GM12878 (cell line): ENCODE measurements at regions not wholly inside any gene's neighbourhood (a gene's known extent, or its start where the extent isn't known, plus 50 kb on each side); places are given as distances from the start of the nearest gene placed in this dataset.

Experiments
- ATAC-seq: fragments of 200-7000 bp; cut with Tn5 transposase; 3 replicates; pipeline ENCODE4 v1.9.1; 2020; ENCODE audit warnings: mild to moderate bottlenecking, moderate library complexity
- BruUV-seq: library from RNA; stranded (reverse); fragments of 400-500 nt; replicated peaks from 2 replicates; lab custom pipeline; 2021; lab: Mats Ljungman, UMichigan
- CTCF ChIA-PET: fragments of 300-600 bp; sonication (Branson Sonifier 250); formaldehyde crosslinking; extraction: SDS; loops from one replicate; lab custom pipeline; 2021; ENCODE audit warnings: inconsistent platforms; lab: Yijun Ruan, JAX
- POLR2A ChIA-PET: fragments of 350-600 bp; formaldehyde crosslinking; extraction: SDS; loops from one replicate; lab custom pipeline; 2021; ENCODE audit warnings: inconsistent platforms; lab: Charles Lee
- RAD21 ChIA-PET: fragments of 300-600 bp; sonication (Branson Sonifier 250); formaldehyde crosslinking; loops from one replicate; lab custom pipeline; 2023; ENCODE audit warnings: antibody characterized with exemption; ENCODE audit not compliant: unreplicated experiment; lab: Charles Lee
- SMC1A ChIA-PET: fragments of 300-600 bp; sonication (Branson Sonifier 250); formaldehyde crosslinking; loops from one replicate; lab custom pipeline; 2023; ENCODE audit not compliant: unreplicated experiment, uncharacterized antibody; lab: Charles Lee
- DNase-seq: peaks from one replicate; pipeline ENCODE4 v3.0.0-alpha.2; 2011; ENCODE audit warnings: low read depth, low spot score
- FAIRE-seq: peaks from 3 replicates; lab custom pipeline; 2011; peaks lifted over from hg19 to GRCh38; lab: Jason Lieb, UNC
- H2AFZ ChIP-seq: 2 replicates; pipeline ENCODE4 v1.6.0; 2011; ENCODE audit warnings: low read depth, low read length, control low read depth; ENCODE audit not compliant: control insufficient read depth
- H3K27ac ChIP-seq: 2 replicates; pipeline ENCODE4 v1.5.1; 2011; ENCODE audit warnings: control low read depth; ENCODE audit not compliant: control insufficient read depth, insufficient read depth
- H3K27me3 ChIP-seq, 2 experiments: replicated peaks in 1 of 2; 2 replicates each; pipeline versions ENCODE4 v1.6.0 to v1.6.1; 2011; ENCODE audit warnings: low read length in 1 of 2; ENCODE audit not compliant: control insufficient read depth in 2 of 2, insufficient read depth in 2 of 2
- H3K36me3 ChIP-seq, 2 experiments: 2 replicates each; pipeline ENCODE4 v1.5.1; 2011; ENCODE audit warnings: low read length in 1 of 2; ENCODE audit not compliant: control insufficient read depth in 2 of 2, insufficient read depth in 2 of 2
- H3K4me1 ChIP-seq: 2 replicates; pipeline ENCODE4 v1.6.1; 2011; ENCODE audit warnings: mild to moderate bottlenecking, low read length, moderate library complexity, mixed read lengths; ENCODE audit not compliant: control insufficient read depth, insufficient read depth
- H3K4me2 ChIP-seq: 2 replicates; pipeline ENCODE4 v1.6.0; 2011; ENCODE audit warnings: control low read depth; ENCODE audit not compliant: control insufficient read depth, insufficient read depth
- H3K4me3 ChIP-seq: fragments of 200-600 bp; sonication (generic); 2 replicates; pipeline ENCODE4 v1.5.1; 2016
- H3K79me2 ChIP-seq: 2 replicates; pipeline ENCODE4 v1.6.0; 2011; ENCODE audit warnings: low read length; ENCODE audit not compliant: control insufficient read depth, insufficient read depth
- H3K9ac ChIP-seq: 2 replicates; pipeline ENCODE4 v1.8.0; 2011; ENCODE audit warnings: low read length, control low read depth, mixed read lengths; ENCODE audit not compliant: control insufficient read depth, insufficient read depth
- H3K9me3 ChIP-seq: replicated peaks from 3 replicates; pipeline ENCODE4 v1.5.1; 2011; ENCODE audit warnings: mild to moderate bottlenecking, low read length; ENCODE audit not compliant: control insufficient read depth, insufficient read depth
- H4K20me1 ChIP-seq: 2 replicates; pipeline ENCODE4 v1.6.0; 2011; ENCODE audit not compliant: control insufficient read depth, insufficient read depth
- CBX5 ChIP-seq: sonication (generic); IDR thresholded peaks from 2 replicates; pipeline ENCODE4 v1.6.1; 2016; ENCODE audit warnings: low read depth, moderate library complexity, mild to moderate bottlenecking, inconsistent platforms
- FOXK2 ChIP-seq: fragments of 450-650 bp; IDR thresholded peaks from 2 replicates; pipeline ENCODE4 v1.6.1; 2017; ENCODE audit warnings: mild to moderate bottlenecking, moderate library complexity
- IRF3 ChIP-seq: fragments of 450-650 bp; IDR thresholded peaks from 2 replicates; pipeline ENCODE4 v1.6.1; 2014; ENCODE audit warnings: mild to moderate bottlenecking
- LARP7 ChIP-seq: fragments of 450-650 bp; IDR thresholded peaks from 2 replicates; pipeline ENCODE4 v1.6.1; 2017; ENCODE audit warnings: mild to moderate bottlenecking
- MYC ChIP-seq: IDR thresholded peaks from 2 replicates; pipeline ENCODE4 v1.6.1; 2011; ENCODE audit warnings: mild to moderate bottlenecking, low read length, moderate library complexity, inconsistent platforms; ENCODE audit not compliant: insufficient read depth, insufficient replicate concordance, insufficient read length, severe bottlenecking
- PAX5 ChIP-seq: IDR thresholded peaks from 2 replicates; pipeline ENCODE4 v1.6.1; 2011; ENCODE audit warnings: low read depth, low read length, borderline replicate concordance
- RELA ChIP-seq: fragments of 450-650 bp; IDR thresholded peaks from 2 replicates; pipeline ENCODE4 v1.8.0; 2014; ENCODE audit warnings: borderline replicate concordance; ENCODE audit not compliant: partially characterized antibody
- REST ChIP-seq: IDR thresholded peaks from 2 replicates; pipeline ENCODE4 v1.6.1; 2012; ENCODE audit warnings: mild to moderate bottlenecking, low read depth, low read length
- RFX5 ChIP-seq: IDR thresholded peaks from 2 replicates; pipeline ENCODE4 v1.6.1; 2011; ENCODE audit warnings: low read depth, low read length, improper control_type of control experiment
- TAF1 ChIP-seq: IDR thresholded peaks from 2 replicates; pipeline ENCODE4 v1.6.1; 2011; ENCODE audit warnings: mild to moderate bottlenecking, low read depth, low read length, borderline replicate concordance
- ZBTB33 ChIP-seq: fragments of 450-650 bp; IDR thresholded peaks from 2 replicates; pipeline ENCODE4 v1.6.1; 2017; ENCODE audit warnings: mild to moderate bottlenecking
- ZNF687 ChIP-seq: fragments of 450-650 bp; IDR thresholded peaks from 2 replicates; pipeline ENCODE4 v1.6.1; 2017; ENCODE audit warnings: mild to moderate bottlenecking, moderate library complexity
- WGBS: methylation state at CpG from one replicate; pipeline ENCODE4 v1.1.6; 2016; ENCODE audit warnings: low lambda C conversion rate; ENCODE audit not compliant: insufficient replicate concordance, insufficient coverage; ENCODE audit errors: missing lambda C conversion rate; 5-methylcytosine and 5-hydroxymethylcytosine counted together
- in situ Hi-C: fragments of 300-500 bp; cut with MboI; formaldehyde crosslinking; loops from 9 replicates; pipeline ENCODE4 v1.14.3; 2018; ENCODE audit warnings: mixed read lengths
- intact Hi-C: fragments of 100-400 bp; cut with micrococcal nuclease; formaldehyde crosslinking; loops from one replicate; pipeline ENCODE4 v1.14.2; 2022; ENCODE audit not compliant: unreplicated experiment

GRCh38 chr6:125363824-125364165 is 62.0 kb upstream of the HDDC2 start (continued):
- no peak for TF ChIP-seq IRF3
- TF ChIP-seq LARP7, result no peak
- no peak for TF ChIP-seq RFX5
- no peak for TF ChIP-seq FOXK2
- TF ChIP-seq CBX5, result no peak
- no peak for TF ChIP-seq REST

- intact Hi-C loops (no loop called here), in situ Hi-C loops (no loop called here)
- POLR2A ChIA-PET, result no interaction called here
- Histone ChIP-seq H2AFZ (no peak overlapping the region), H3K36me3 (no peaks in the 10 kb centered on the region), H3K79me2 (no peaks in the 10 kb centered on the region), H3K4me2 (no peak overlapping the region), H3K4me1 (no peaks in the 10 kb centered on the region), H3K9ac (no peak overlapping the region), H3K27me3 (peaks cover 8 to 9% of the 10 kb centered on the region in 2 experiments), H3K4me3 (no peak overlapping the region), H4K20me1 (no peaks in the 10 kb centered on the region), H3K9me3 (no peaks in the 10 kb centered on the region), H3K27ac (no peak overlapping the region)
- 58% methylated on average over 5 of the region's 5 CpGs for WGBS
- RAD21 ChIA-PET, result no interaction called here
- DNase-seq (no peak), ATAC-seq (no peak), FAIRE-seq (no peak)
- BruUV-seq, result no TSS peak
- SMC1A ChIA-PET, result no interaction called here
- CTCF ChIA-PET, result no interaction called here
- no peak for TF ChIP-seq TAF1
- TF ChIP-seq MYC, result no peak
- no peak for TF ChIP-seq IRF3
- no peak for TF ChIP-seq ZNF687
- TF ChIP-seq RELA, result no peak
- TF ChIP-seq PAX5, result no peak
- TF ChIP-seq ZBTB33, result no peak
Observed at GRCh38 chr6:125365230-125365629, 63.5 kb upstream of the HDDC2 start.
